GM12874 (cell line): ENCODE measurements at regions not wholly inside any gene's neighbourhood (a gene's known extent, or its start where the extent isn't known, plus 50 kb on each side); places are given as distances from the start of the nearest gene placed in this dataset.

Experiments
- TF ChIP-seq, protein P1 (sequence below): IDR thresholded peaks from 2 replicates; pipeline ENCODE4 v1.5.1; 2011; ENCODE audit warnings: low read depth, mild to moderate bottlenecking, control low read depth, low read length, moderate library complexity; ENCODE audit not compliant: insufficient read depth

DNA sequence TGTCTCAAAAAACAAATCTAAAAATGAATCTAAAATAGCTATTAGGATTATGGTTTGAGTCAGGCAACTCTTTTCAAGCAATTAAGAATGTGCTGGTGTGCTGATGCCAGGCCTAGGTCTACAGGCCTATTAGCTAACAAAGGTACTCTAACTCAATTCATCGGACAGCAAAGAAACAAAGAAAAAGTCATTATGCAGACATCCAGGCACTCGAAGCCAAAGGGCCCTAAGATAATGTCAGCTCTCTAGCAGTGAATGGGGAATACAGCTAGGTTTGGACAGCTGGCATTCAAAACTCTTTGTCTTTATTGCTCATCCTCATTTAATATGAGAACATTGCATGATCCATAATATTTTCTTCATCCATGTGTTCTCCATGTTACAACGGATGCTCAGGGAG lies 108.5 kb downstream of the TMEM114 start:
- TF ChIP-seq, protein P1, sequence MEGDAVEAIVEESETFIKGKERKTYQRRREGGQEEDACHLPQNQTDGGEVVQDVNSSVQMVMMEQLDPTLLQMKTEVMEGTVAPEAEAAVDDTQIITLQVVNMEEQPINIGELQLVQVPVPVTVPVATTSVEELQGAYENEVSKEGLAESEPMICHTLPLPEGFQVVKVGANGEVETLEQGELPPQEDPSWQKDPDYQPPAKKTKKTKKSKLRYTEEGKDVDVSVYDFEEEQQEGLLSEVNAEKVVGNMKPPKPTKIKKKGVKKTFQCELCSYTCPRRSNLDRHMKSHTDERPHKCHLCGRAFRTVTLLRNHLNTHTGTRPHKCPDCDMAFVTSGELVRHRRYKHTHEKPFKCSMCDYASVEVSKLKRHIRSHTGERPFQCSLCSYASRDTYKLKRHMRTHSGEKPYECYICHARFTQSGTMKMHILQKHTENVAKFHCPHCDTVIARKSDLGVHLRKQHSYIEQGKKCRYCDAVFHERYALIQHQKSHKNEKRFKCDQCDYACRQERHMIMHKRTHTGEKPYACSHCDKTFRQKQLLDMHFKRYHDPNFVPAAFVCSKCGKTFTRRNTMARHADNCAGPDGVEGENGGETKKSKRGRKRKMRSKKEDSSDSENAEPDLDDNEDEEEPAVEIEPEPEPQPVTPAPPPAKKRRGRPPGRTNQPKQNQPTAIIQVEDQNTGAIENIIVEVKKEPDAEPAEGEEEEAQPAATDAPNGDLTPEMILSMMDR = no peak

DNA sequence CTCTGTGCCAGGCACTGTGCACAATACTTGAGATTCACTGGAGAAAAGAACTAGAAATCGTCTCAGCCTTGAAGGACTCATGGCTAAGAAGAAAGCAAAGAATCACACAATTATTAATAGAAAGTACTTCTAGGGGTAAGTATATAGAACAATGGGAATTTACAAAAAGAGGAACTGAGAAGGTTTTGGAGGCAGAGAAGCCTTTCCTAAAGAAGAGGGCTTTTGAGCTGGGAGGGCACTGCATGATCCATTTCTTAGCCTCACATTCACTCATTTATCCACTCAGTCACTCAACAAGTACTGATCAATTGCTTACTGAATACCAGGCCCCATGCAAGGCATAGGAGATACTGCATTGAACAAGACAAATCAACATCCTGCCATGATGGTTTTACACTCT lies 113.5 kb downstream of the TMEM114 start:
- TF ChIP-seq, protein P1 = no peak

DNA sequence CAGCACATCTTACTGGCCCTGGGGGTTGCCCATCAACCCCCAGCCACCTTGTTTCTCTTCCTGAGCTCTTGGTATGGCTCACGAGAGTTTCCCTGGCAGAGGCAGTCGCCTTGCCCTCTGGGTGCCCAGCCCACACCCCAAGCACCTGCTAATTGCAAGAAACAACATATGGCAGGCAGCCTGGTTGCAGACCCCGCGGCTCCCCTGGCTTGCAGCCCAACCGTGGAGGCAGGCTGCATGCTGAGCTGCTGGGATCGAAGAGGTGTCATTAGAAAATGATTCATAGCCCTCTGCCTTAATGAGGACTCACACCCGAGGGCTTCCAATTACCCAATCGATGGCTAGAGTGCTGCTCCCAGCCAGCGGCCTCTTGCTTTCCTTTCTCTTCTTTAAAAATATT lies 115.7 kb downstream of the TMEM114 start:
- TF ChIP-seq, protein P1 = no peak

DNA sequence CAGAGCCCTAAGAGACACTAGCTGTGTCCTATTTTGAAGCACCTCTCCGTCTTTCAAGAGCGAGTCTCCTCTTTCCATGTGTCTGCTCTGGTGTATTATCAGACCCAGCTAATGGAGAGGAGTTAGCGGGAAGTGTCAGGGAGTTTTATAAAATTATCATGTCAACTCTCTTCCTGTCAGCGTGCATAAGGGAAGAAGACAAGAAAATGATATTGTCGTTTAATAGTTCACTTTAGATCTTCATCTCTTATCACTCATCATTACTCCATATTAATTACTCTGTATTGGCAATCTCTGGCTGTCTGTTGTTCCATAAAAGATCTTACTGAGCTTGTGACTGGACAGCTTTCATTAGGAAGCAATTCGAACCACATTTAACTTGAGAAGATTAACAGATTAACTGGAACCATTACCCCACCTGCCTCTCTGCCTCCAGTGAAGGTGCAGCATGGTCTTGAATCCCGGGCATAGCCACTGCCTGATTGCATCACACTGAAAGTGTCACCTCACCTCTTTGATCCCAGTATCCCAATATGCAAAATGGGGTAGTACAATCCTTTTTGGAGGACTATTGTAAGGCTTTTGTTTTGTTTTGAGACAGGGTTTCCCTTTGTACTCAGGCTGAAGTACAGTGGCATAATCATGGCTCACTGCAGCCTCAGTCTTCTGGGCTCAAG lies 121.1 kb downstream of the TMEM114 start:
- TF ChIP-seq, protein P1 = no peak

DNA sequence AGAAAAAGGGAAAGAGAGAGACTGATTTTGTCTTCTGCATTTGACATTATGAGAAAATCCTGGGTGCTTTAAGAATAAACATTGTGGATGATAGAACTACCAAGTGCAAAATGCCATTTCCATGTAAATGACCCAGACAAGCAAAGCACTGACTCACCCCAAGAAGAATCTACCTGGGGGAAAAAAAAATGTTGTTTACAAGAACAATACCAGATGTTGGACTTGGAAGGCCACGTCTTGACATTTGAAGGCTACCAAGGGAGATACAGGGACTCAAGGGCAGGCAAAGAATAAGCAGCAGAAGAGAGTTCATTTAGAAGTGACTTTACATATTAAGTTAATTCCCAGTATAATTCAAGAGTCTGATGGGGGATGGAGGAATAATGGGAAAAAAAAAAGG lies 125.3 kb downstream of the TMEM114 start:
- TF ChIP-seq, protein P1 = no peak

DNA sequence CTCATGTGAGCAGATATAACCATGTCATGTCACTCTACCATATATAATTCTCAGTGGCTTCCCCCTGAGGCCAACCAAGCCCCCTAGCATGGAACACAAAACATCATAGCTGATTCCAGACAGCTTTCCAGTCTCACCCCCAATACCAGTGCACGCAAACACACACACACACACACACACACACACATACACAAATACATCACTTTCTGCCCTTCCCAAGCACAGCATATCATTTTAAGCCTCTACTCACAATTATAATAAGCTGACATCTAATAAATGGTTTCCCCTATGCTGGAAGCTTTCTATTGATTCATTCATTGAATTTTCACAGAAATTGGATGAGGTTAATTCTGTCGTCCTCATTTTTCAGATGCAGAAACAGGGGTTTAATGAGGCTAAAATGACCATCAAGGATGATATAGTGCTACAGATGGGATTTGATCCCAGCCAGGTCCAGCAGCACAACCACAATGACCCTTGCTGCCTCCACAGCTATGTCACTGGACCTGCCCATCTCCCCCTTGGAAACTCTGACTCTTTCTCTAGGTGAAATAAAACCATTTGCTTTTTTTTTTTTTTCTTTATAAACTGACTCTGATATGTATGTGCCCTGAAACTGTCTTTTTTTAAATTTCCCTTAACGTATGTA lies 131.1 kb downstream of the TMEM114 start:
- TF ChIP-seq, protein P1 = no peak

DNA sequence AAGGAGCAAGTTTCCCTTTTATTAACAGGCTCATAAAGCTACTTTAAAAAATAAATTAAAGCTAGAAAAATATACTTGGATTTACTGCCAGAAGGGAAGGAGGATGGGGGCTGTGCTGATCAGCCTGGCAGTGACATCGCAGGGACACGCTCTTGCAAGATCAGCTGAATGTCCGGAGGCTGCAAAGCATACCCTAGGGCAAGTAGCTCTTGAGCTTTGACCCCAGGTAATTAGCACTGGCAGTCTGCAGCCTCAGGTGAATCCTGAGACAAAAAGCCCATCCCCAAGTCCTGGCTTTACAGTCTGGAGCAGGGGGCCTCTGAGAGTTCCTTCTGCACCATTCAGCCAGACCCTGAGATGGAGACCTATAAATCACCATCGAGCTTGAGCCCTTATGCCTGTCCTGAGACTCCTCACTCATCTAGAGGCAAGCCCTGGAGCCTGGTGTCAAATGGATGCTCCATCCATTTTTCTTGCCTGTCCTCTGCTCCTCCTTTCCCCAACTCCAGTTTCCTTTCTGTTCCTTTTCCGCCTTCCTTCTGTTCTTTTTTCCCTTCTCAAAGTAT lies 131.7 kb downstream of the TMEM114 start:
- TF ChIP-seq, protein P1 = no peak
